ENCODE measurements at regions not wholly inside any gene's neighbourhood (a gene's known extent, or its start where the extent isn't known, plus 50 kb on each side); places are given as distances from the start of the nearest gene placed in this dataset.

DNA sequence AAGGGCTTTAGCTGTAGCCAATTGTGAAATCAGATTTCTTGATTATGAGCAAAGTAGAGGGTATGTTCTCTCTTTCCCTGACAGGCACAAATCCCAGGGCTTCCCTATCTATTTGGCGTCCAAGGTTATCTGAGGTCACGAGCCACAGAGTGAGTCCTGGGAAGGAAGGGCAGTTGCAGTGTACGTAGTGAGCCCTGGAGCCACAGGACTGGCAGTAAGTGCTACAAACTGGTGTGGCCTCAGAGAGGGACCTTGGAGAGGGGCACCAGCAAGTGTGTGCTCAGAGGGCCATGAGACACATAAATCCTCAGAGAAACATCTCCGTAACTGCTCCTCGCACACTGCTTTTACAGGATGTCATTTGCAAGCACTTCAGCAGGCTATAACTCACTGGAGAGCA lies 115.5 kb upstream of the SH3BP4 start:
- Histone ChIP-seq H3K4me3 (ENCODE audit: low read depth, low read length) (no peak overlapping the region), H3K27ac (ENCODE audit: low read depth, low read length) (no peak overlapping the region), H3K27me3 (ENCODE audit: control insufficient read depth, insufficient read depth, low read length) (no peaks in the 10 kb centered on the region), H3K9me3 (ENCODE audit: control insufficient read depth, insufficient read depth, low read length) (no peaks in the 10 kb centered on the region)
- CTCF ChIA-PET: no interaction called here
- TF ChIP-seq, protein P1, sequence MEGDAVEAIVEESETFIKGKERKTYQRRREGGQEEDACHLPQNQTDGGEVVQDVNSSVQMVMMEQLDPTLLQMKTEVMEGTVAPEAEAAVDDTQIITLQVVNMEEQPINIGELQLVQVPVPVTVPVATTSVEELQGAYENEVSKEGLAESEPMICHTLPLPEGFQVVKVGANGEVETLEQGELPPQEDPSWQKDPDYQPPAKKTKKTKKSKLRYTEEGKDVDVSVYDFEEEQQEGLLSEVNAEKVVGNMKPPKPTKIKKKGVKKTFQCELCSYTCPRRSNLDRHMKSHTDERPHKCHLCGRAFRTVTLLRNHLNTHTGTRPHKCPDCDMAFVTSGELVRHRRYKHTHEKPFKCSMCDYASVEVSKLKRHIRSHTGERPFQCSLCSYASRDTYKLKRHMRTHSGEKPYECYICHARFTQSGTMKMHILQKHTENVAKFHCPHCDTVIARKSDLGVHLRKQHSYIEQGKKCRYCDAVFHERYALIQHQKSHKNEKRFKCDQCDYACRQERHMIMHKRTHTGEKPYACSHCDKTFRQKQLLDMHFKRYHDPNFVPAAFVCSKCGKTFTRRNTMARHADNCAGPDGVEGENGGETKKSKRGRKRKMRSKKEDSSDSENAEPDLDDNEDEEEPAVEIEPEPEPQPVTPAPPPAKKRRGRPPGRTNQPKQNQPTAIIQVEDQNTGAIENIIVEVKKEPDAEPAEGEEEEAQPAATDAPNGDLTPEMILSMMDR (IDR thresholded peaks at IDR 0.05; ENCODE audit: low read depth, low read length): no peak
- POLR2A ChIA-PET: no interaction called here
- no peak for DNase-seq (ENCODE audit: low read depth, low spot score)

DNA sequence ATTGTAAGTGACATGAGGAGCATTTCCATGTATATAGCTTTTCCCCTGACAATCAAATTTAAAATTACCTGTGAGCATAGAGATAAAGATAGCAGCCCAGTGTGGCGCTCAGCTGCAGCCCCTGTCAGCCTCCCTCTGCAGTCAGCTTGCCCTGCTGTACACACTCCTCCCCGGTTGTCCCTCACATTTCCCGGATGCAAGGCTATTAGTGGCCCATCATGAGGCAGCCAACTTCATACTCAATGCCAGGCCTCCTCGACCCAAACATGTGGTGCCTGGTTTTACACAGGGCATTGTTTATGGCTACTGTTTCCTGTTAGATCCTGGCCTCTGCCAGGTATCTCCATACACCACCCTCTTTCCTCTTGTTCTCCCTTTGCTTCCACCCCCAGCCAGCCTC lies 116.1 kb upstream of the SH3BP4 start:
- DNase-seq (ENCODE audit: low read depth, low spot score): no peak
- ChIA-PET POLR2A (no interaction called here), CTCF (interaction anchor here (1.4 kb wide), 1 partner anchor 45 kb away, joined by 4 read pairs; no protein-coding TSS in a partner anchor)
- no peaks in the 10 kb centered on the region for H3K9me3 ChIP-seq (ENCODE audit: control insufficient read depth, insufficient read depth, low read length)
- TF ChIP-seq, protein P1 (IDR thresholded peaks at IDR 0.05; ENCODE audit: low read depth, low read length): no peak
- H3K4me3 ChIP-seq (ENCODE audit: low read depth, low read length): no peak overlapping the region
- no peaks in the 10 kb centered on the region for H3K27me3 ChIP-seq (ENCODE audit: control insufficient read depth, insufficient read depth, low read length)
- H3K27ac ChIP-seq (ENCODE audit: low read depth, low read length): no peak overlapping the region

DNA sequence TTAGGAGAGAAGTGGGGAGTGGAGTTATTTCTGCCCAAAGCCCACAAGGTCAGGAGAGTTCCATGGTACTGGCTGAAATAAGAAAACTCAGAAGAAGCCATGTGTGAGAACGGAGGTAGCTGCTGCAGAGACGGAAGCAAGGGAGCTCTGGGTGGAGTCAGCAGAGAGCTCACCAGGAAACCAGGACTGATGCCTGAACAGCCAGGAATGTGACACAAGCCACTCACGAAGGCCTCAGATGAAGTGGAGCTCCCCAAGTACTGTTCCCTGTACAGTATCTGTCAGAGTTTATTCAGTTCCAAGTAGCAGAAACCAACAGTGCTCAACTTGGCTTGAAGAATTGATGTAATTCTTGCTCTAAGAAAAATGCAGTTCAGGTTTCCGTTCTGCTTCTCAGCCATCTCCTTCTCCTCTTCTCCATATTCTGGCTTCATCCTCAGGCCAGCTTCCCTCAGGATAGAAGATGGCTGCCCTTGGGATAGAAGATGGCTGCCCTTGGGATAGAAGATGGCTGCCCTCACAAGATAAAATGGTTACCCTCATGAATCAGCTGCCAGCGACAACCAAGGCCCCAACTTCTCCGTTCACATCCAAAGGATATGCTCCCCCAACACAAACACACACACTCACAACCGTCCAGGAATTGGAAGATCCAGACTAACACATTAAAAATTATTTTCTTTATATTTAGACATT lies 117.4 kb upstream of the SH3BP4 start:
- Histone ChIP-seq H3K9me3 (ENCODE audit: control insufficient read depth, insufficient read depth, low read length) (no peaks in the 10 kb centered on the region), H3K4me3 (ENCODE audit: low read depth, low read length) (no peak overlapping the region), H3K27me3 (ENCODE audit: control insufficient read depth, insufficient read depth, low read length) (no peaks in the 10 kb centered on the region), H3K27ac (ENCODE audit: low read depth, low read length) (no peak overlapping the region)
- CTCF ChIA-PET: interaction anchor here (1.4 kb wide), 1 partner anchor 47 kb away, joined by 4 read pairs; no protein-coding TSS in a partner anchor
- DNase-seq (ENCODE audit: low read depth, low spot score): no peak
- POLR2A ChIA-PET: no interaction called here
- TF ChIP-seq, protein P1 (IDR thresholded peaks at IDR 0.05; ENCODE audit: low read depth, low read length): no peak

DNA sequence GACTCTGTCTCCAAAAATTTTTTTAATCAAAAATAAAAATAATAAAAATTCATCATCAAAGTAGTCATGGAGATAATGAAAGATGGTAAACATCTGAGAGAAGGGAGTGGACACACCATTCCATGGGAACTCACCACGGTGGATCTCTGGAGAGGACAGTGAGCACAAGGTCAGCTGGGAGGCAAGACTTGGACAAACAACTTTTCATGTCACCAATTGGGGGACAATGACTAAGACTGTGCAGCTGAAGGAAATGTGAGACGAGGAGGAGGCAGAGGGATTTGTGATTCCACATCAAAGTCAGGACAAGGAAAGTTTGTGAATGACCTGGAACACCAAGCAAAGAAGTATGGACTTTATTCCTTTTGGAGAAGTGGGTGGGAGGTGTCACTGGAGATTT lies 121.0 kb upstream of the SH3BP4 start:
- no peaks in the 10 kb centered on the region for H3K27me3 ChIP-seq (ENCODE audit: control insufficient read depth, insufficient read depth, low read length)
- H3K9me3 ChIP-seq (ENCODE audit: control insufficient read depth, insufficient read depth, low read length): no peaks in the 10 kb centered on the region
- DNase-seq (ENCODE audit: low read depth, low spot score): no peak
- TF ChIP-seq, protein P1 (IDR thresholded peaks at IDR 0.05; ENCODE audit: low read depth, low read length): no peak
- ChIA-PET CTCF (no interaction called here), POLR2A (no interaction called here)
- H3K27ac ChIP-seq (ENCODE audit: low read depth, low read length): no peak overlapping the region
- H3K4me3 ChIP-seq (ENCODE audit: low read depth, low read length): no peak overlapping the region

DNA sequence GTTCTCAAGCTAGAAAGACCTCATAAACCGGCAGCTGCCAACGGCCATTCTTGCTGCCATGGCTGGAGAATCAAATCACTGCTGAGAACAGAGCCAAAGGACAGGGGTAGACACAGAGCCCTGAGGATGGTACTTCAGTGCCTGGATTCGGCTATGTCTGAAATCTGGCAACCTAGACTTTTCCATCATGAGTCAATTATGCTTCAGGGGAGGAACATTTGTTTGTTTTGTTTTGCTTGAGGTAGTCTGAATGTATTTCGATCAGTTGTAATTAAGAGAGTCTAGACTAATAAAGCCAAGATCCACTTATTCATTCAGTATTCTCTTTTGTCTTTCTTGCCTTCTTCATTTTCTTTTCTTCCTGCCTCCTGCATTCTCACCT lies 122.8 kb upstream of the SH3BP4 start:
- Histone ChIP-seq H3K9me3 (ENCODE audit: control insufficient read depth, insufficient read depth, low read length) (no peaks in the 10 kb centered on the region), H3K27ac (ENCODE audit: low read depth, low read length) (no peak overlapping the region), H3K27me3 (ENCODE audit: control insufficient read depth, insufficient read depth, low read length) (no peaks in the 10 kb centered on the region), H3K4me3 (ENCODE audit: low read depth, low read length) (no peak overlapping the region)
- ChIA-PET POLR2A (no interaction called here), CTCF (no interaction called here)
- no peak for DNase-seq (ENCODE audit: low read depth, low spot score)
- TF ChIP-seq, protein P1 (IDR thresholded peaks at IDR 0.05; ENCODE audit: low read depth, low read length): no peak

Data from AG04450 (cell line).